ENCODE measurements at regions not wholly inside any gene's neighbourhood (a gene's known extent, or its start where the extent isn't known, plus 50 kb on each side); places are given as distances from the start of the nearest gene placed in this dataset.

DNA sequence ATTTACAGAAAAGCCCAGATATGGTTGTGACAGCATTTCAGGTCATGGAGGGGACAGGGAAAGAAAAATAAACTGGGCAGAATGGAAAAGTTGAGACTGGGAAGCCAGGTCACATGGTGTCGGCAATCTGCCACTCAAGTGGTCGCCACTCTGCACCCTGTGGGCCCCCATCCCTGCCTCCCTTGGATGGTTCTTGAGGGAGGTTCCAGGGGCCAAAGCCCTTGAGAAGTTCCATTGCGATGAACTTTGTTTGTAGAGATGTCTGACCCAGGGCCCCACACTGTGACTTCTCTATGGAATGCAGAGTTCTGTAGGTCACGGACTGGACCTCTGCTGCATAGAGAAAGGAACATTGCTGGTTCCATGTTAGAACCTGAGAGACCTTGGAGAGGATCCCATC, 105.7 kb upstream of the SLC14A2 start:
- ATAC-seq = no peak
- in situ Hi-C loops (cut with HindIII; ENCODE audit: low pct_unique_long_range_greater_than_20kb, low sequenced_read_pairs) = no loop called here

DNA sequence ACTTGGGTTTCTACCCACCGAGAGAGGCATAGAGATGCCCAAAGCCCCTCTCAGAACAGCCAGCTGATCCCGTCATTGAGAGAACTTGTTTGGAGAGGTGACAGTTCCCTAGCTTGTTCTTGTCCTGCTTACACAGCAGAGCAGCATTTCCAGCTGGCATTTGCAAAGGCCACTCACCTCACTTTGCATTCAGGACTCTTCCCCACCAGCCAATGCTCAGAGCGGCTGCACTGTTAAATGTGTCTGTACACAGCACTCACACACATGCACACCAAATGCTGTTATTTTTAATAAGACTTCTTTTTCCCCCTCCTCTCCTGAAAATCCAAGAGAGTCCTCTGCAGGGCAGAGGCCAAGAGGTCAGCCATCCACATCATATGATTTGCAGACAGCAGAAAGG, 104.6 kb upstream of the SLC14A2 start:
- ChIA-PET CTCF (no interaction called here), POLR2A (no interaction called here)
- Histone ChIP-seq H3K9me3 (ENCODE audit: control insufficient read depth, insufficient read depth, low read depth, low read length) (no peaks in the 10 kb centered on the region), H3K27ac (ENCODE audit: low read length) (no peak overlapping the region), H3K4me1 (ENCODE audit: control insufficient read depth, insufficient read depth, low read length) (no peaks in the 10 kb centered on the region), H3K36me3 (ENCODE audit: control insufficient read depth, insufficient read depth, low read length) (no peaks in the 10 kb centered on the region), H3K4me3 (ENCODE audit: low read depth in 2 of 2, low read length in 2 of 2) (no peak overlapping the region), H3K27me3 (ENCODE audit: control insufficient read depth, insufficient read depth, low read length) (no peaks in the 10 kb centered on the region)
- BruUV-seq (replicated peaks) = no TSS peak
- ATAC-seq = no peak
- no peak for DNase-seq (ENCODE audit: low read depth, low spot score)
- TF ChIP-seq, protein P1, sequence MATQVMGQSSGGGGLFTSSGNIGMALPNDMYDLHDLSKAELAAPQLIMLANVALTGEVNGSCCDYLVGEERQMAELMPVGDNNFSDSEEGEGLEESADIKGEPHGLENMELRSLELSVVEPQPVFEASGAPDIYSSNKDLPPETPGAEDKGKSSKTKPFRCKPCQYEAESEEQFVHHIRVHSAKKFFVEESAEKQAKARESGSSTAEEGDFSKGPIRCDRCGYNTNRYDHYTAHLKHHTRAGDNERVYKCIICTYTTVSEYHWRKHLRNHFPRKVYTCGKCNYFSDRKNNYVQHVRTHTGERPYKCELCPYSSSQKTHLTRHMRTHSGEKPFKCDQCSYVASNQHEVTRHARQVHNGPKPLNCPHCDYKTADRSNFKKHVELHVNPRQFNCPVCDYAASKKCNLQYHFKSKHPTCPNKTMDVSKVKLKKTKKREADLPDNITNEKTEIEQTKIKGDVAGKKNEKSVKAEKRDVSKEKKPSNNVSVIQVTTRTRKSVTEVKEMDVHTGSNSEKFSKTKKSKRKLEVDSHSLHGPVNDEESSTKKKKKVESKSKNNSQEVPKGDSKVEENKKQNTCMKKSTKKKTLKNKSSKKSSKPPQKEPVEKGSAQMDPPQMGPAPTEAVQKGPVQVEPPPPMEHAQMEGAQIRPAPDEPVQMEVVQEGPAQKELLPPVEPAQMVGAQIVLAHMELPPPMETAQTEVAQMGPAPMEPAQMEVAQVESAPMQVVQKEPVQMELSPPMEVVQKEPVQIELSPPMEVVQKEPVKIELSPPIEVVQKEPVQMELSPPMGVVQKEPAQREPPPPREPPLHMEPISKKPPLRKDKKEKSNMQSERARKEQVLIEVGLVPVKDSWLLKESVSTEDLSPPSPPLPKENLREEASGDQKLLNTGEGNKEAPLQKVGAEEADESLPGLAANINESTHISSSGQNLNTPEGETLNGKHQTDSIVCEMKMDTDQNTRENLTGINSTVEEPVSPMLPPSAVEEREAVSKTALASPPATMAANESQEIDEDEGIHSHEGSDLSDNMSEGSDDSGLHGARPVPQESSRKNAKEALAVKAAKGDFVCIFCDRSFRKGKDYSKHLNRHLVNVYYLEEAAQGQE (IDR thresholded peaks at IDR 0.05; ENCODE audit: insufficient read depth in 1 of 2, low read depth in 2 of 2, low read length in 1 of 2) = no peak
- TF ChIP-seq TCF7L2 (IDR thresholded peaks at IDR 0.05; ENCODE audit: low read depth, low read length) (no peak), POLR2AphosphoS5 (IDR thresholded peaks at IDR 0.05; ENCODE audit: low read depth, low read length) (no peak), SIN3A (IDR thresholded peaks at IDR 0.05; ENCODE audit: borderline replicate concordance, insufficient read depth, low read depth, low read length) (no peak)
- TF ChIP-seq, protein P2, sequence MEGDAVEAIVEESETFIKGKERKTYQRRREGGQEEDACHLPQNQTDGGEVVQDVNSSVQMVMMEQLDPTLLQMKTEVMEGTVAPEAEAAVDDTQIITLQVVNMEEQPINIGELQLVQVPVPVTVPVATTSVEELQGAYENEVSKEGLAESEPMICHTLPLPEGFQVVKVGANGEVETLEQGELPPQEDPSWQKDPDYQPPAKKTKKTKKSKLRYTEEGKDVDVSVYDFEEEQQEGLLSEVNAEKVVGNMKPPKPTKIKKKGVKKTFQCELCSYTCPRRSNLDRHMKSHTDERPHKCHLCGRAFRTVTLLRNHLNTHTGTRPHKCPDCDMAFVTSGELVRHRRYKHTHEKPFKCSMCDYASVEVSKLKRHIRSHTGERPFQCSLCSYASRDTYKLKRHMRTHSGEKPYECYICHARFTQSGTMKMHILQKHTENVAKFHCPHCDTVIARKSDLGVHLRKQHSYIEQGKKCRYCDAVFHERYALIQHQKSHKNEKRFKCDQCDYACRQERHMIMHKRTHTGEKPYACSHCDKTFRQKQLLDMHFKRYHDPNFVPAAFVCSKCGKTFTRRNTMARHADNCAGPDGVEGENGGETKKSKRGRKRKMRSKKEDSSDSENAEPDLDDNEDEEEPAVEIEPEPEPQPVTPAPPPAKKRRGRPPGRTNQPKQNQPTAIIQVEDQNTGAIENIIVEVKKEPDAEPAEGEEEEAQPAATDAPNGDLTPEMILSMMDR (IDR thresholded peaks at IDR 0.05) = no peak
- in situ Hi-C loops (cut with HindIII; ENCODE audit: low pct_unique_long_range_greater_than_20kb, low sequenced_read_pairs) (no loop called here), intact Hi-C loops (cut with micrococcal nuclease; ENCODE audit: unreplicated experiment) (no loop called here)

More for the DNA sequence above, 105.7 kb upstream of the SLC14A2 start:
- TF ChIP-seq, protein P1 (IDR thresholded peaks at IDR 0.05; ENCODE audit: insufficient read depth in 1 of 2, low read depth in 2 of 2, low read length in 1 of 2) = no peak
- TF ChIP-seq POLR2AphosphoS5 (IDR thresholded peaks at IDR 0.05; ENCODE audit: low read depth, low read length) (no peak), TCF7L2 (IDR thresholded peaks at IDR 0.05; ENCODE audit: low read depth, low read length) (no peak), SIN3A (IDR thresholded peaks at IDR 0.05; ENCODE audit: borderline replicate concordance, insufficient read depth, low read depth, low read length) (no peak)
- TF ChIP-seq, protein P2 (IDR thresholded peaks at IDR 0.05) = no peak
- no TSS peak for BruUV-seq (replicated peaks)
- H3K4me1 ChIP-seq (ENCODE audit: control insufficient read depth, insufficient read depth, low read length) = no peaks in the 10 kb centered on the region
- no peak overlapping the region for H3K4me3 ChIP-seq (ENCODE audit: low read depth in 2 of 2, low read length in 2 of 2)
- DNase-seq (ENCODE audit: low read depth, low spot score) = no peak
- H3K27me3 ChIP-seq (ENCODE audit: control insufficient read depth, insufficient read depth, low read length) = no peaks in the 10 kb centered on the region
- H3K9me3 ChIP-seq (ENCODE audit: control insufficient read depth, insufficient read depth, low read depth, low read length) = no peaks in the 10 kb centered on the region
- intact Hi-C loops (cut with micrococcal nuclease; ENCODE audit: unreplicated experiment) = no loop called here
- ChIA-PET CTCF (no interaction called here), POLR2A (no interaction called here)
- H3K27ac ChIP-seq (ENCODE audit: low read length) = no peak overlapping the region
- no peaks in the 10 kb centered on the region for H3K36me3 ChIP-seq (ENCODE audit: control insufficient read depth, insufficient read depth, low read length)

All from Panc1 (cell line).